ENCODE measurements at regions not wholly inside any gene's neighbourhood (a gene's known extent, or its start where the extent isn't known, plus 50 kb on each side); places are given as distances from the start of the nearest gene placed in this dataset.
"Not testable (repeated sequence)": the region's sequence is repeated elsewhere in the genome, so short reads cannot be mapped to it uniquely, and the experiment has no call there.

GRCh38 chr9:11149065-11149464, 536.3 kb upstream of the PTPRD start:
- Mint-ChIP-seq H3K27ac (no peak overlapping the region), H3K4me3 (no peak overlapping the region), H3K4me1 (ENCODE audit: low read depth) (no peaks in the 10 kb centered on the region), H3K36me3 (ENCODE audit: low read depth) (no peaks in the 10 kb centered on the region), H3K9me3 (peaks cover 34% of the 10 kb centered on the region), H3K27me3 (ENCODE audit: low read depth) (no peaks in the 10 kb centered on the region)
- no peak for DNase-seq (ENCODE audit: low spot score)

GRCh38 chr9:11158063-11158462, 545.3 kb upstream of the PTPRD start:
- Mint-ChIP-seq H3K4me3 (no peak overlapping the region), H3K4me1 (ENCODE audit: low read depth) (no peaks in the 10 kb centered on the region), H3K27me3 (ENCODE audit: low read depth) (no peaks in the 10 kb centered on the region), H3K27ac (no peak overlapping the region), H3K9me3 (peaks cover 67% of the 10 kb centered on the region), H3K36me3 (ENCODE audit: low read depth) (no peaks in the 10 kb centered on the region)
- DNase-seq (ENCODE audit: low spot score), result no peak

GRCh38 chr9:11158676-11159075, 545.9 kb upstream of the PTPRD start:
- Mint-ChIP-seq H3K36me3 (ENCODE audit: low read depth) (no peaks in the 10 kb centered on the region), H3K9me3 (peaks cover 68% of the 10 kb centered on the region), H3K4me1 (ENCODE audit: low read depth) (no peaks in the 10 kb centered on the region), H3K27me3 (ENCODE audit: low read depth) (no peaks in the 10 kb centered on the region), H3K27ac (no peak overlapping the region), H3K4me3 (no peak overlapping the region)
- DNase-seq (ENCODE audit: low spot score), result no peak

GRCh38 chr9:11159318-11159862, 546.6 kb upstream of the PTPRD start:
- Mint-ChIP-seq H3K9me3 (peaks cover 74% of the 10 kb centered on the region), H3K4me1 (ENCODE audit: low read depth) (no peaks in the 10 kb centered on the region), H3K4me3 (no peak overlapping the region), H3K27me3 (ENCODE audit: low read depth) (no peaks in the 10 kb centered on the region), H3K27ac (no peak overlapping the region), H3K36me3 (ENCODE audit: low read depth) (no peaks in the 10 kb centered on the region)
- no peak for DNase-seq (ENCODE audit: low spot score)

- DNase-seq (ENCODE audit: low spot score), result no peak
- peaks cover 51% of the 10 kb centered on the region for H3K9me3 Mint-ChIP-seq
- no peaks in the 10 kb centered on the region for H3K36me3 Mint-ChIP-seq (ENCODE audit: low read depth)
- no peaks in the 10 kb centered on the region for H3K4me1 Mint-ChIP-seq (ENCODE audit: low read depth)
- no peak overlapping the region for H3K27ac Mint-ChIP-seq
- no peak overlapping the region for H3K4me3 Mint-ChIP-seq
- no peaks in the 10 kb centered on the region for H3K27me3 Mint-ChIP-seq (ENCODE audit: low read depth)
These were observed 551.0 kb upstream of the PTPRD start for GRCh38 chr9:11163843-11164242.

- Mint-ChIP-seq H3K4me1 (ENCODE audit: low read depth) (no peaks in the 10 kb centered on the region), H3K27ac (no peak overlapping the region), H3K9me3 (peaks cover 63% of the 10 kb centered on the region), H3K4me3 (no peak overlapping the region), H3K27me3 (ENCODE audit: low read depth) (no peaks in the 10 kb centered on the region), H3K36me3 (ENCODE audit: low read depth) (no peaks in the 10 kb centered on the region)
- DNase-seq (ENCODE audit: low spot score), result no peak
These were observed 569.2 kb upstream of the PTPRD start for GRCh38 chr9:11182001-11182400.

- Mint-ChIP-seq H3K4me1 (ENCODE audit: low read depth) (no peaks in the 10 kb centered on the region), H3K9me3 (peaks cover 52% of the 10 kb centered on the region), H3K27ac (no peak overlapping the region), H3K4me3 (no peak overlapping the region), H3K36me3 (ENCODE audit: low read depth) (no peaks in the 10 kb centered on the region), H3K27me3 (ENCODE audit: low read depth) (no peaks in the 10 kb centered on the region)
- DNase-seq (ENCODE audit: low spot score), result no peak
These were observed 577.9 kb upstream of the PTPRD start for GRCh38 chr9:11190719-11191118.

- H3K36me3 Mint-ChIP-seq (ENCODE audit: low read depth), result no peaks in the 10 kb centered on the region
- no peaks in the 10 kb centered on the region for H3K27me3 Mint-ChIP-seq (ENCODE audit: low read depth)
- peaks cover 38% of the 10 kb centered on the region for H3K9me3 Mint-ChIP-seq
- no peak for DNase-seq (ENCODE audit: low spot score)
- H3K27ac Mint-ChIP-seq, result no peak overlapping the region
- H3K4me1 Mint-ChIP-seq (ENCODE audit: low read depth), result no peaks in the 10 kb centered on the region
- no peak overlapping the region for H3K4me3 Mint-ChIP-seq
These were observed 580.2 kb upstream of the PTPRD start for GRCh38 chr9:11192993-11193392.

- Mint-ChIP-seq H3K4me3 (no peak overlapping the region), H3K9me3 (peaks cover 43% of the 10 kb centered on the region), H3K4me1 (ENCODE audit: low read depth) (no peaks in the 10 kb centered on the region), H3K27ac (no peak overlapping the region), H3K27me3 (ENCODE audit: low read depth) (no peaks in the 10 kb centered on the region), H3K36me3 (ENCODE audit: low read depth) (no peaks in the 10 kb centered on the region)
- DNase-seq (ENCODE audit: low spot score), result no peak
These were observed 581.4 kb upstream of the PTPRD start for GRCh38 chr9:11194246-11194645.

GRCh38 chr9:11196840-11197365, 584.1 kb upstream of the PTPRD start:
- not testable (repeated sequence) for H3K4me1 Mint-ChIP-seq (ENCODE audit: low read depth); H3K27ac Mint-ChIP-seq; H3K4me3 Mint-ChIP-seq; H3K36me3 Mint-ChIP-seq (ENCODE audit: low read depth); H3K27me3 Mint-ChIP-seq (ENCODE audit: low read depth); DNase-seq (ENCODE audit: low spot score)
- H3K9me3 Mint-ChIP-seq, result peaks cover 38% of the 10 kb centered on the region

GRCh38 chr9:11199335-11199734, 586.5 kb upstream of the PTPRD start:
- no peak overlapping the region for H3K4me3 Mint-ChIP-seq
- H3K36me3 Mint-ChIP-seq (ENCODE audit: low read depth), result no peaks in the 10 kb centered on the region
- H3K9me3 Mint-ChIP-seq, result peaks cover 43% of the 10 kb centered on the region
- no peak for DNase-seq (ENCODE audit: low spot score)
- H3K27ac Mint-ChIP-seq, result no peak overlapping the region
- no peaks in the 10 kb centered on the region for H3K27me3 Mint-ChIP-seq (ENCODE audit: low read depth)
- H3K4me1 Mint-ChIP-seq (ENCODE audit: low read depth), result no peaks in the 10 kb centered on the region

GRCh38 chr9:11204521-11204920, 591.7 kb upstream of the PTPRD start:
- no peaks in the 10 kb centered on the region for H3K4me1 Mint-ChIP-seq (ENCODE audit: low read depth)
- no peaks in the 10 kb centered on the region for H3K27me3 Mint-ChIP-seq (ENCODE audit: low read depth)
- no peak overlapping the region for H3K27ac Mint-ChIP-seq
- no peak for DNase-seq (ENCODE audit: low spot score)
- H3K36me3 Mint-ChIP-seq (ENCODE audit: low read depth), result no peaks in the 10 kb centered on the region
- peaks cover 46% of the 10 kb centered on the region for H3K9me3 Mint-ChIP-seq
- no peak overlapping the region for H3K4me3 Mint-ChIP-seq

- Mint-ChIP-seq H3K9me3 (peaks cover 43% of the 10 kb centered on the region), H3K4me3 (no peak overlapping the region), H3K36me3 (ENCODE audit: low read depth) (no peaks in the 10 kb centered on the region), H3K27ac (no peak overlapping the region), H3K4me1 (ENCODE audit: low read depth) (no peaks in the 10 kb centered on the region), H3K27me3 (ENCODE audit: low read depth) (no peaks in the 10 kb centered on the region)
- no peak for DNase-seq (ENCODE audit: low spot score)
These were observed 594.1 kb upstream of the PTPRD start for GRCh38 chr9:11206925-11207324.

GRCh38 chr9:11233696-11234095, 620.9 kb upstream of the PTPRD start:
- Mint-ChIP-seq H3K4me1 (ENCODE audit: low read depth) (no peaks in the 10 kb centered on the region), H3K9me3 (peaks cover 61% of the 10 kb centered on the region), H3K27me3 (ENCODE audit: low read depth) (no peaks in the 10 kb centered on the region), H3K27ac (no peak overlapping the region), H3K4me3 (no peak overlapping the region), H3K36me3 (ENCODE audit: low read depth) (no peaks in the 10 kb centered on the region)
- DNase-seq (ENCODE audit: low spot score), result no peak

- no peak for DNase-seq (ENCODE audit: low spot score)
- Mint-ChIP-seq H3K27ac (no peak overlapping the region), H3K4me1 (ENCODE audit: low read depth) (no peaks in the 10 kb centered on the region), H3K4me3 (no peak overlapping the region), H3K36me3 (ENCODE audit: low read depth) (no peaks in the 10 kb centered on the region), H3K27me3 (ENCODE audit: low read depth) (no peaks in the 10 kb centered on the region), H3K9me3 (peaks cover 65% of the 10 kb centered on the region)
These were observed 622.3 kb upstream of the PTPRD start for GRCh38 chr9:11235061-11235460.
